ENCODE measurements at regions not wholly inside any gene's neighbourhood (a gene's known extent, or its start where the extent isn't known, plus 50 kb on each side); places are given as distances from the start of the nearest gene placed in this dataset.

DNA sequence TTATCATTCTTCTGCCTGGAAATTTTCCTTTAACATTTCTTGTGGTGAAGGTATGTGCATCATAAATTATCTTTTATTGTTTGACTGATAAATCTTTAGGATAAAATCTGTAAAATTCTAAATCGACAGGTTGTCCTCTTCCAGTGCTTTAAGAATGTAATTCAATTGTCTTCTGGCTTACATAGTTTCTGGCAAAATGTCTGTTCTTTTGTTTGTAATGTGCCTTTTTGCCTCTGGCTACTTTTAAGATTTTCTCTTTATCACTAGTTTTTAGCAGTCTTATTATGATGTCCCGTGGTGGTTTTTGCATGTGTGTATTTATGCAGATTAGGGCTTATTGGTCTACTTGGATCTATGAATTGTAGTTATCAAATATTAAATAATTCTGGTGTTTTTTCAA is 203.6 kb upstream of the COPS8 start:
- Histone ChIP-seq H3K4me3 (no peak overlapping the region), H3K4me1 (replicated peaks in 1 of 2; ENCODE audit: control insufficient read depth in 2 of 2, insufficient read depth in 2 of 2, low read length in 2 of 2) (no peaks in the 10 kb centered on the region), H3K27me3 (ENCODE audit: control insufficient read depth in 2 of 2, insufficient read depth in 2 of 2, low read length in 2 of 2) (no peaks in the 10 kb centered on the region), H3K27ac (ENCODE audit: extremely low read depth, low read depth, low read length) (no peak overlapping the region), H2AFZ (ENCODE audit: low read depth, low read length) (no peak overlapping the region), H3K9me1 (ENCODE audit: control insufficient read depth, insufficient read depth, low read length) (no peaks in the 10 kb centered on the region), H3K36me3 (ENCODE audit: control insufficient read depth, insufficient read depth, low read length) (no peaks in the 10 kb centered on the region), H3K79me2 (ENCODE audit: control insufficient read depth, insufficient read depth, low read length) (no peaks in the 10 kb centered on the region), H3K4me2 (ENCODE audit: insufficient read depth, low read length) (no peak overlapping the region), H4K20me1 (replicated peaks; ENCODE audit: control insufficient read depth, insufficient read depth, low read length) (no peaks in the 10 kb centered on the region), H3K9me3 (replicated peaks; ENCODE audit: control insufficient read depth, insufficient read depth, low read depth, low read length) (no peaks in the 10 kb centered on the region), H3K9ac (ENCODE audit: insufficient read depth in 1 of 2, low read depth in 2 of 2, low read length in 2 of 2) (no peak overlapping the region)
- TF ChIP-seq GABPB1 (CRISPR knock-in tag; IDR thresholded peaks at IDR 0.05) (no peak), ZNF551 (CRISPR knock-in tag; IDR thresholded peaks at IDR 0.05) (no peak), NR2C1 (IDR thresholded peaks at IDR 0.05) (no peak), NR2C1 (tag; IDR thresholded peaks at IDR 0.05) (no peak), HMG20B (CRISPR knock-in tag; IDR thresholded peaks at IDR 0.05) (no peak), MCM2 (IDR thresholded peaks at IDR 0.05; ENCODE audit: low read depth) (no peak), SAP30 (IDR thresholded peaks at IDR 0.05; ENCODE audit: borderline replicate concordance, insufficient read depth, low read depth, low read length, poor library complexity, severe bottlenecking) (no peak), HMG20A (CRISPR knock-in tag; conservative IDR thresholded peaks at IDR 0.05) (no peak), SMARCE1 (IDR thresholded peaks at IDR 0.05) (no peak), ZNF75A (CRISPR knock-in tag; IDR thresholded peaks at IDR 0.05) (no peak), SMAD4 (CRISPR knock-in tag; conservative IDR thresholded peaks at IDR 0.05) (no peak), ZBTB8A (IDR thresholded peaks at IDR 0.05; ENCODE audit: partially characterized antibody) (no peak)
- TF ChIP-seq, protein P1, sequence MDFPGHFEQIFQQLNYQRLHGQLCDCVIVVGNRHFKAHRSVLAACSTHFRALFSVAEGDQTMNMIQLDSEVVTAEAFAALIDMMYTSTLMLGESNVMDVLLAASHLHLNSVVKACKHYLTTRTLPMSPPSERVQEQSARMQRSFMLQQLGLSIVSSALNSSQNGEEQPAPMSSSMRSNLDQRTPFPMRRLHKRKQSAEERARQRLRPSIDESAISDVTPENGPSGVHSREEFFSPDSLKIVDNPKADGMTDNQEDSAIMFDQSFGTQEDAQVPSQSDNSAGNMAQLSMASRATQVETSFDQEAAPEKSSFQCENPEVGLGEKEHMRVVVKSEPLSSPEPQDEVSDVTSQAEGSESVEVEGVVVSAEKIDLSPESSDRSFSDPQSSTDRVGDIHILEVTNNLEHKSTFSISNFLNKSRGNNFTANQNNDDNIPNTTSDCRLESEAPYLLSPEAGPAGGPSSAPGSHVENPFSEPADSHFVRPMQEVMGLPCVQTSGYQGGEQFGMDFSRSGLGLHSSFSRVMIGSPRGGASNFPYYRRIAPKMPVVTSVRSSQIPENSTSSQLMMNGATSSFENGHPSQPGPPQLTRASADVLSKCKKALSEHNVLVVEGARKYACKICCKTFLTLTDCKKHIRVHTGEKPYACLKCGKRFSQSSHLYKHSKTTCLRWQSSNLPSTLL (IDR thresholded peaks at IDR 0.05), result no peak
- TF ChIP-seq, protein P2, sequence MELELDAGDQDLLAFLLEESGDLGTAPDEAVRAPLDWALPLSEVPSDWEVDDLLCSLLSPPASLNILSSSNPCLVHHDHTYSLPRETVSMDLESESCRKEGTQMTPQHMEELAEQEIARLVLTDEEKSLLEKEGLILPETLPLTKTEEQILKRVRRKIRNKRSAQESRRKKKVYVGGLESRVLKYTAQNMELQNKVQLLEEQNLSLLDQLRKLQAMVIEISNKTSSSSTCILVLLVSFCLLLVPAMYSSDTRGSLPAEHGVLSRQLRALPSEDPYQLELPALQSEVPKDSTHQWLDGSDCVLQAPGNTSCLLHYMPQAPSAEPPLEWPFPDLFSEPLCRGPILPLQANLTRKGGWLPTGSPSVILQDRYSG (tag; conservative IDR thresholded peaks at IDR 0.05; ENCODE audit: low read depth), result no peak
- TF ChIP-seq, protein P3, sequence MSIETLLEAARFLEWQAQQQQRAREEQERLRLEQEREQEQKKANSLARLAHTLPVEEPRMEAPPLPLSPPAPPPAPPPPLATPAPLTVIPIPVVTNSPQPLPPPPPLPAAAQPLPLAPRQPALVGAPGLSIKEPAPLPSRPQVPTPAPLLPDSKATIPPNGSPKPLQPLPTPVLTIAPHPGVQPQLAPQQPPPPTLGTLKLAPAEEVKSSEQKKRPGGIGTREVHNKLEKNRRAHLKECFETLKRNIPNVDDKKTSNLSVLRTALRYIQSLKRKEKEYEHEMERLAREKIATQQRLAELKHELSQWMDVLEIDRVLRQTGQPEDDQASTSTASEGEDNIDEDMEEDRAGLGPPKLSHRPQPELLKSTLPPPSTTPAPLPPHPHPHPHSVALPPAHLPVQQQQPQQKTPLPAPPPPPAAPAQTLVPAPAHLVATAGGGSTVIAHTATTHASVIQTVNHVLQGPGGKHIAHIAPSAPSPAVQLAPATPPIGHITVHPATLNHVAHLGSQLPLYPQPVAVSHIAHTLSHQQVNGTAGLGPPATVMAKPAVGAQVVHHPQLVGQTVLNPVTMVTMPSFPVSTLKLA (conservative IDR thresholded peaks at IDR 0.05), result no peak
- TF ChIP-seq, protein P4, sequence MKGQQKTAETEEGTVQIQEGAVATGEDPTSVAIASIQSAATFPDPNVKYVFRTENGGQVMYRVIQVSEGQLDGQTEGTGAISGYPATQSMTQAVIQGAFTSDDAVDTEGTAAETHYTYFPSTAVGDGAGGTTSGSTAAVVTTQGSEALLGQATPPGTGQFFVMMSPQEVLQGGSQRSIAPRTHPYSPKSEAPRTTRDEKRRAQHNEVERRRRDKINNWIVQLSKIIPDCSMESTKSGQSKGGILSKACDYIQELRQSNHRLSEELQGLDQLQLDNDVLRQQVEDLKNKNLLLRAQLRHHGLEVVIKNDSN (CRISPR knock-in tag; IDR thresholded peaks at IDR 0.05), result no peak
- in situ Hi-C loops (cut with MboI) (no loop called here), intact Hi-C loops (cut with micrococcal nuclease) (no loop called here)
- FAIRE-seq (no peak), ATAC-seq (no peak), DNase-seq (ENCODE audit: extremely low read depth in 1 of 4, low spot score in 3 of 4) (no peak)
- 0% methylated on average over 2 of the region's 2 CpGs for WGBS (ENCODE audit: insufficient coverage, low coverage, missing lambda C conversion rate)
- POLR2A ChIA-PET, result no interaction called here
- no TSS peak for BruUV-seq (replicated peaks)
- CTCF ChIA-PET (ENCODE audit: low intra/inter-chr PET ratio), result no interaction called here

Measured in K562 (cell line).